Bone marrow (tissue), 2 donors: ENCODE measurements at regions not wholly inside any gene's neighbourhood (a gene's known extent, or its start where the extent isn't known, plus 50 kb on each side); places are given as distances from the start of the nearest gene placed in this dataset.

Experiments
- DNase-seq, 2 donors: peaks; one replicate each; lab custom pipeline; 2025; lab: John Stamatoyannopoulos, UW

DNA sequence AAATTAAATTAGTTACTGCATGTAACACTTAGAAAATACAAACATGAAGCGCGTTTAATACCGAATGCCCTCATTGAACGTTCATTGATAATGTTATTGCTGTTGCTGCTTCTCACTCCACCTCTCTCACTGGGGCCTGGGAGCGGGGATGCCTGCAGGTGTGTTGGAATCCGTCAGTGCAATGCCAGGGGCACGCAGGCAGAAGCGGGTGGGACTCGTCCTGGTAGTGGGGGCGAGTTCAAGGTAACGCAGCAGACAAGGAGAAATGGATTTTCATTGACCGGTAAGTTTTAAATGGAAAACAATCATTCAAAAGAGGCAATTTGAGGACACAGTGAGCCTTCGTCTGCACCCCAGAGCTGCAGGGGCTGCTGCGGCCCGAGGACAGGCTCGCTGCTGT lies 71.2 kb upstream of the AFDN start:
- DNase-seq, result no peak

DNA sequence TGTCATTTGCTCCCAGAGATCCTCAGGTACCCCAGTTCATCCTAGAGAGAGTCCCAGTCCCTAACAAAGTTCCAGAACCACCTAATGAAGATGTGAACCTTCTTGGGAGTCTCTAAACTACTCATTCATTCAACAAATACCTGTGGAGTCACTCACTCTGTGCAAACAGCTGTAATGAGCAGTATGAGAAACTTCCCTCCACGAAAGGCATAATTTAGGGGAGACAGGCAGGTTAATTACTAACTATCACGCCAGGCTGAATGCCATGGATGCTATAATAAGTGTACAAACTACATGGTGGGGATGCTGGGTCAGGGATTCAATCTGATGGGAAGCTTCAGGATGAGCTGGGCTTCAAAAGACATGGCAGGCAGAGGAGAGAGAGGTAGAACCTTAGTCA lies 70.1 kb upstream of the AFDN start:
- DNase-seq, result no peak

- DNase-seq, result no peak
Observed at GRCh38 chr6:167757249-167757648, 69.5 kb upstream of the AFDN start.

GRCh38 chr6:167757821-167758220 lies 68.9 kb upstream of the AFDN start:
- DNase-seq, result no peak

GRCh38 chr6:167758309-167759023 lies 68.2 kb upstream of the AFDN start:
- DNase-seq, result no peak

GRCh38 chr6:167759206-167759605 lies 67.5 kb upstream of the AFDN start:
- no peak for DNase-seq

DNA sequence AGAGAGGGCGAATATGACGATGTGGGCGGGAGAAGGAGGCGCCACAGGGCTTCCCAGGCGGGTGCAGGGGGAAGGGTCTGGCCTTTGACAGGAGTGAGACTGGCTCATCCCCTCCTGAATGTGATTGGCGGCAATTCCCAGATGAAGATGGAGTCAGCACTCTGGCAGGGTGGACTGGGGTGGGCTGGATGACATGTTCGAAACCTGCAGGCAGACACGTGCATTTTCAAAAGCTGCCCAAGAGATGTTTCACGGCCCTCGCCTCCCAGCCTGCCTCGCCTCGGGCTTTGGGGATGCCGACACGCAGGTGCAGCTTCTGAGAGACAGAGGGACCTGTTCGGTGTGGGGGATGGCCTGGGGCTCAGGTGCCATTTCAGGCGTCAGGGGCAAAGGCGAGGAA lies 66.8 kb upstream of the AFDN start:
- DNase-seq, result no peak

- DNase-seq, result no peak
Observed at GRCh38 chr6:167760979-167761793, 65.5 kb upstream of the AFDN start.

DNA sequence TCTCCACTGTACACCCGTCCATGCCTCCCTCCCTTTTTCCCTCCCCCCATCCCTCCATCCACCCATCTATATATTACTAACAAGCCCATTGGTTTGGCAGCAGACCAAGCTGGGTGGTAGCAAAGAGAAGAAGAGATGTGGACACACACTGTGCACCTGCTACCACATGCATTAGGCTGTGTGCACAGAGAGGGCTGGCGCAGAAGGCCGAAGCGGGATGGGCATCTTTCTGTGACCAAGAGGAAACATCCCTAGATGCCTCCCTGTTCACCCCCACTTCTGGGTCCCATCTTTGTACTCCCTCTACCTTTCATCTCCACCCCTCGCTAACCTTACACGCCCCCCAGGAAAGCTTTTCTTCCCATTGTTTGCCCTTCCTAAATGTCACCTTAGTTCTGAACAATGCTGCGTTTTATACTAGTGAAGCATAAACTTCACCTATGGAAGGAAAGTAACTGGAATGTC lies 64.9 kb upstream of the AFDN start:
- no peak for DNase-seq

DNA sequence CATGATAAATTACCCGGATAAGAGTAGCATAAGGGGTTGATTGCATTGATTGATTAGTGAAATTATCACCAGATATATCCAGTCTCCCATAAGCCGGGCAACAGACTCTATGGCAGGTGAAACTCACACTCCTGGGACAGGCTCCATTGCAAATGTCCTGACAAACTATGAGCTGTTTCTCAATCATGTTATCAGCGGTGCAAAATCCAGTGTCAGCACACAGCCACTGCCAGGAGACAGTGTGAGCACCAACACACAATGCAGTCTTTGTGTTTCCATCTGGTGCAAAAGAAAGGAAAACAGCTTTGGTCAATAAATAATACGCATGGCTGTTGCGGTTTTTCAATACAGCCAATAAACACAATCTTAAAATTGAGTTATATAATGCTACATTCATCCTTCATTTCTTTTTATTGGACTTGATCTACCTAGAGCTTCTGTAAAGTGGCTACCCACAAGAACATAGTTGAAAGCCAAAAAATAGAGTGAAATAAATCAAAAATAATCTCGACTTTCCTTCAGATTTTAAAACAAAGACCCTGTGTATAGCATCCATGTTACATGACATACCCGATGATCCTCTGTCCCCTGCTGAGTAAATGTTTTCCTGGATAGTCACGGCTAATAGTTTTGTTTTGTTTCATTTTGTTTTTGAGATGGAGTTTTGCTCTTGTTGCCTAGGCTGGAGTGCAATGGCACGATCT lies 64.3 kb upstream of the AFDN start:
- DNase-seq, result no peak

DNA sequence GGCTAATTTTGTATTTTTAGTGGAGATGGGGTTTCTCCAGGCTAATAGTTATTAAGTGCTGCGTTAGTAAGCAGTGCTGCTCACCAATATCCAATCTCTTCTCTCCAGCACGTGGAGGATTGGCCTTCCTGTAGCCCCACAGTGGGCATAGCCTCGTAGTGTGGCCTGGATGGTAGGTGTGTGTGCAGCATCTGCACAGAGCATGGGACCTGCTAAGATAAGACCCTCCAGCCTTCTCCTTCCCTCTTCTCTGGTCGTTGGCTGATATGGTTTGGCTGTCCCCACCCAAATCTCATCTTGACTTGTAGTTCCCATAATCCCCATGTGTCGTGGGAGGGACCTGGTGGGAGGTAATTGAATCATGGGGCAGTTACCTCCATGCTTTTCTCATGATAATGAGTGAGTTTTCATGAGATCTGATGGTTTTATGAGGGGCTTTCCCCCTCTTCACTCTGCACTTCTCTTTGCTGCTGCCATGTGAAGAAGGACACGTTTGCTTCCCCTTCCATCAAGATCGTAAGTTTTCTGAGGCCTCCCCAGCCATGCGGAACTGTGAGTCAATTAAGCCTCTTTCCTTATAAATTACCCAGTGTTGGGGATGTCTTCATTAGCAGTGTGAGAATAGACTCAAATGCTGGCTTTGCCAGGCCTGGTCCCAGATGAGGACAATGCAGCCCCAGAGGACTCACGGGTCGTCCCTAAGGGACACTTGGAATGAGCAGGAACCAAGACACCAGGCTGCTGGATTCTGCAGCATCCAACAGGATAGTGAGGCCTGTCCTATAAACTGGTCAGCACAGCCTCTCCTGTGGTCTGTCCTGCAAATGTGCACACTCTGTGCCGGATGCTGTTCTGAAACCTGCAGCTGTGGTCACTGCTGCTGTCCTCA lies 63.4 kb upstream of the AFDN start:
- no peak for DNase-seq

DNA sequence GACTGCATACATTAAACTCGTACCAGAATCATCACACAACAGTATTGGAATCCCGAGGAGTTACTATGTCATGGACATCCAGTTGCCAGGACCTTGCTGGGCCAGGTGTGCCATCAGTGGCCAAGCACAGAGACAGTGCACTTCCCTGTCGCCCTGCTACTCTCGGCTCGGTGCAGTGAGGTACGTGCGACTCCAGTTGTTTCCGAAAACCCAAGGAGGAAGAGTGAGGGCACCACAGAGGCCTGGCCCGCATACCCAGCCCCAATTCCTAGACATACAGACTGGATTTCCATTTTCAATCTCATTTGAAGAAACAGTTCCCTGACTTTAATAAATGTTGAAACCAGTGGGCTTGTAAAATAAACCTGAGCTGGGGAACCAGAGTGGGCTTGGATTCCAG lies 62.5 kb upstream of the AFDN start:
- DNase-seq, result no peak

DNA sequence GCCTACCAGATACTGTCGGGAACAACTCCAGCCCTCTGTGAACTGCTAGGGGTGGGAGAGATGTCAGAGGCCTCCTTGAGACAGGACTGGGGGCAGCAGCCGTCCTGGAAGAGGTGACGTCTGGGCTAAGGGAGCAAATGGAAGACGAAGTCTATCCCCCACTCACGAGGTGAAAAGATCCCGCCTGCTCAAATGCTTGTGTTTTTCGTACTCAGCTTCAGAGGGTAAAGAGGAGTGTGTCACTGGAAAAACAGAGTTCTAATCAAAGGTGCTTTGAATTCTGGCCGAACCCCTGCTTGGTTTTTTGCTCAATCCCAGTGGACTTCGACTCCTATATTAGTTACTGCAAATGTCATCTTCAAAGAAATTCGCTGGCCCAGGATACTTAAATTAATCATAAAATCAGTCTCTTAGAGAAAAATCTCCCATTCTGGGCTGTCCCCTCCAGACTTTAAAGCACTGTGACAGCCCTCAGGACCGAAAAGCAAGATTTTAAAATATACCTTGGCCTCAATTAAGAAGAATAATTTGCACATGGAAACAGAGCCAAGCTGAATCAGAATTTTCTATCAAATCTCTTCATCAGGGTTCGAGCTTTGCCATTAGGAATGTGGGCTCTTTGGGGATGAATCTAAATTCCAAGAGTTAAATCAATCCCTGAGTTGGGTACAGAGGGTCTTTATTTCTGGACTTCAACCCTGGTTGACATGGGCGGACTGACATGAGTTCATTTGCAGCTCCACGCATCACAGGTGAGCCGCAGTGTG lies 61.8 kb upstream of the AFDN start:
- no peak for DNase-seq

DNA sequence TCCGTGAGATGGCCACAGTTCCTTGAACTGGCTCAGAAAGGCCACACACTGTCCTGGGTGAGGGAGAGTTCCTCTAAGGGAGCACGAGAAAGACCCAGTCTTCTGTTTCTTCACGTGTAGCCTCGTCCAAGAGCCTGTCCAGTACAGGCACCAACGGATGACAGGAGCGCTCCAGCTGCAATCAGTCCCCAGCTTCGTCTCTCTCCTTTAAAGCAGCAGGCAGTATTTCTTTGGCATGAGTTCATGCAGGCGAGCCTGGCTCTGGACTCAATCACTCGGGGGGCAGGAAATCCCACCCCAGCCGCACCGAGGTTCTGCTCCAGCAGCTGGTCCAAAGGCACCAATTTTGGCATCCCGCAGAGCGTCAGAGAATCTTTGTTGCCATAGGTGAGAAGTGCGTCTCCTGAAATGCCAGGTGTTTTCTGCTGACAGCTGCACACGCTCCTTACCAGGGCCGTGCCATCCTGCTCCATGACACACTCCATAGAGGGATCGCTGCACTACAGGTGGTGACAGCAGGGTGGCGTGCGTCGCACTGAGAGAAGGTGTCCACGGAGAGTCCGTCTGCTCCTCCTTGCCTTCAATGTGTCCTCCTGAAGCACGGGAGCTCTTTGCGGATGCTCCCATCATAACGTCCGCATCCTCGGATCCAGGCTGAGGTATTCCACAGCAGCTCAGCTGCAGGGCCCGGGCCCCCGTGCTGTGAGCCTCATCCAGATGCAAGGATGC lies 59.6 kb upstream of the AFDN start:
- DNase-seq, result no peak

- DNase-seq, result no peak
Observed at GRCh38 chr6:167767715-167768107, 59.0 kb upstream of the AFDN start.

DNA sequence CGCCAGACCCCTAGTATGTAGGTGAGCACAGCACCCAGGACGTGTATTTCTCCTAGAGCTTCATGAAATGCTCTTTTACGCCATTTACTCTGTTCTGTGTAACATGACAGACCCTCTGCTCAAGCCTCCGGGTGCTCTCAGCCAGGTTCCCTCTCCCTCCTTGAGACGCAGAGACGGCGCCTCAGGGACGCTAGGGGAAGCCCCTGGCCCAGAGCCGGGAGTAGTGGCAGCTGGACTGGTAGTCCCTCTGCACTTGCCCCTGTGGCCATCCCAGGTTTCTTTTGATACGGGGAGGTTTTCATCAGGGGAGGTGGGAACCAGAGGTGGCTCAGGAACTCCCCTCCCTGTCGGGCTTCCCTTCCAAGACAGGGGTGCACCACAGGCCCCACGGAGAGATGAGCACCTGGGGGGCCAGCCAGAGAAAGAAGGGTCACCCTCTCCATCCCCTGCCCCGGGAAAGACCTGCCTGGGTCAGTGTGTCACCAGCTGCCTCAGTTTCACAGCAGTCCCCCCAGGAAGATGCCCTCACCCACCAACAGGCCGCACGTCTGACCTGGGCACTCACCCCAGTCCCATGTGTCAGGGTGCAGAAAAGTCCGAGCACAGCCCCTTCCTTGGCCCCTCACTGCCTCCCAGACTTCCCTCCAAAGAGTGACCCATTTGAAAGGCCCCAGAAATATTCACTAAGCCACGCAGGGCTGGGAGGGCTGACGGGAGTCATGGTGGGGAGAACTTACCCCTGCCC lies 58.1 kb upstream of the AFDN start:
- no peak for DNase-seq

DNA sequence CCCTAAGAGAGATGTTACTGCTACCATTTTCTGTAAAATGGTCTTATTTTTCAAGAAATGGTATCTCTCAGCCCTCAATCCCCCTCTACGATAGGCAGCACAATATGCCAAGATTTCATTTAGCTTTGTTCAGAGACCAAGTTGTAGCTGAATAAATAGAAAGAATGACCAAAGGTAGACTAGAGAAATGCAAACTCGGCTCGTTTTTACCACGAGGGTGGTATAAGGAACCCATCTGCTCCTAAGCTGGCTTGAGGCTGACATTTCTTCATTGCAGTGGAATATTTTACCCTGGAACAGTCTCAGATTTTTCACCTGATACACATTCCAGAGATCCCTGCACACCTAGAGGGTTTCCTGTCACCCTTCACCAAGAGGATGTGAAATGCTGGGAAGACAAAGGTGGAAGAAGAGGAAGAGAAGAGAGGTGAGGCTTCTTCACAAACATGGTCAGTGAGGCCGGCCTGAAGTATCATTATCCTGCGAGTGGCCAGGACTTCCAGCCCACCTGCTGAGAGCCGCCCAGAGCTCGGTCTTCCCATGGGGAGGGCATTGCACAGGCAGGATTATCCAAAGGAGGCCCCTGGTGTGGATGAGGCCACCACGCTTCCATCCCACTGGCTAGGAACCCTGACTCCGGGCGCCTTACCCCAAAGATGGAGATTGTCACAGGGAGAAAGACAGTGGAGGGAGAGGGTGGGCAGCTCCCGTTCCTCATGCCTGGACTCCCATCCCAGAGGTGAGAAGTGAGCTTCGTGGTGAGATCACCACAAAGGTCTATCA lies 57.1 kb upstream of the AFDN start:
- no peak for DNase-seq

DNA sequence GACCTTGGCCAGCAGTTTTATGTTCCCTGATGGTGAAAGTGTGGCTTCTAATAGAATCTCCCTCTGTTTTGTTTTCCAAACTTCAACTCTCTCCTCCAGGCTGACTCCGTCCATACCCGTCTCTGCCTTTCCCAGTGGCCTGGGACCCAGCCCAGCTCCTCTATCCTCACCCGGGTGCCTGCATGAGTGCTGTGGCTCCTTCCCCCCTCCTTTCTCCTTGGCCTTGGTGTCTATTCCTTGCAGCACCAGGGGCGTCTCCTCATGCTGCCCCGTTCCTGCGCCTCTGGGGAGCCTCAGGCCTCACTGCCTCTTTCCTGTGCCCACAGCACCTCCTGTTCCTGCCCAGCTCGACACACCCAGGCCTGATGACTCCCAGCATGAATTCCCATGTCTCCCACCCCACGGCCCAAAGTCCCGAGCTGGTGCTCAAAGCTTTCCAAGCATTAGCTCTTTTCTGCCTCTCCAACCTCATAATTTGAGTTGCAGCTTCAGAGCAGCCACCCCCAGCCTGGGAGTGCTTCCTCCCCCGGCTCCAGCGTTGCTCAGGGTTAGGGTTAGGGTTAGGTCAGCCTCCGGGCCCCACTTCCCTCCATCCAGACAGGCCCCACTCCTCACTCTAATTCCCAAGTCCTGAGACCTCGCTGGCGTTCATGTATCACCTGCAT lies 56.3 kb upstream of the AFDN start:
- DNase-seq, result no peak
